Limb (tissue), 2 donors: ENCODE measurements at regions not wholly inside any gene's neighbourhood (a gene's known extent, or its start where the extent isn't known, plus 50 kb on each side); places are given as distances from the start of the nearest gene placed in this dataset.
A peak's percentile ranks its signal among the peaks of the same experiment; 100 is the strongest.
"Not testable (repeated sequence)": the region's sequence is repeated elsewhere in the genome, so short reads cannot be mapped to it uniquely, and the experiment has no call there.

ENCODE experiments used
- DNase-seq, 2 donors: peaks; one replicate each; pipeline ENCODE4 v3.0.0-alpha.2; 2016; ENCODE audit errors: extremely low spot score in 2 of 2

GRCh38 chr4:177945268-177945667, 503.0 kb upstream of the AGA start:
- no peak for DNase-seq

GRCh38 chr4:177947607-177948006, 505.4 kb upstream of the AGA start:
- no peak for DNase-seq

GRCh38 chr4:177948853-177949252, 506.6 kb upstream of the AGA start:
- DNase-seq = no peak

GRCh38 chr4:177951026-177951425, 508.8 kb upstream of the AGA start:
- DNase-seq = no peak

- DNase-seq = no peak
These were observed 510.5 kb upstream of the AGA start for GRCh38 chr4:177952723-177953122.

- no peak for DNase-seq
These were observed 515.5 kb upstream of the AGA start for GRCh38 chr4:177957596-177958360.

GRCh38 chr4:177960566-177960965, 518.3 kb upstream of the AGA start:
- no peak for DNase-seq

GRCh38 chr4:177961761-177962380, 519.6 kb upstream of the AGA start:
- no peak for DNase-seq

GRCh38 chr4:177964061-177964460, 521.8 kb upstream of the AGA start:
- DNase-seq = no peak

GRCh38 chr4:177964693-177965168, 522.5 kb upstream of the AGA start:
- DNase-seq = no peak

- no peak for DNase-seq
These were observed 525.1 kb upstream of the AGA start for GRCh38 chr4:177967328-177967727.

GRCh38 chr4:177968817-177969442, 526.7 kb upstream of the AGA start:
- DNase-seq = peak in 1 of 2 donors; percentile 10

GRCh38 chr4:177974461-177974860, 532.2 kb upstream of the AGA start:
- no peak for DNase-seq

GRCh38 chr4:177975315-177975987, 533.2 kb upstream of the AGA start:
- DNase-seq = no peak

GRCh38 chr4:177986236-177986635, 544.0 kb upstream of the AGA start:
- DNase-seq = no peak

- no peak for DNase-seq
These were observed 545.7 kb upstream of the AGA start for GRCh38 chr4:177987896-177988295.

GRCh38 chr4:177989503-177990201, 547.4 kb upstream of the AGA start:
- no peak for DNase-seq

- no peak for DNase-seq
These were observed 560.9 kb upstream of the AGA start for GRCh38 chr4:178003098-178003657.

- no peak for DNase-seq
These were observed 568.4 kb upstream of the AGA start for GRCh38 chr4:178010596-178010995.

- DNase-seq = not testable (repeated sequence)
These were observed 572.8 kb upstream of the AGA start for GRCh38 chr4:178015046-178015445.

- no peak for DNase-seq
These were observed 584.8 kb upstream of the AGA start for GRCh38 chr4:178026999-178027398.
